ENCODE measurements at regions not wholly inside any gene's neighbourhood (a gene's known extent, or its start where the extent isn't known, plus 50 kb on each side); places are given as distances from the start of the nearest gene placed in this dataset.

GRCh38 chr3:5071061-5071460 lies 51.0 kb upstream of the ARL8B start:
- no peak for DNase-seq

GRCh38 chr3:5072100-5072816 lies 49.8 kb upstream of the ARL8B start:
- DNase-seq: no peak
